GM18870 (cell line): ENCODE measurements at regions not wholly inside any gene's neighbourhood (a gene's known extent, or its start where the extent isn't known, plus 50 kb on each side); places are given as distances from the start of the nearest gene placed in this dataset.

Source experiments
- ATAC-seq: cut with Tn5 transposase; IDR thresholded peaks from one replicate; pipeline ENCODE4 v1.9.1; 2021; ENCODE audit warnings: moderate library complexity; ENCODE audit not compliant: unreplicated experiment

DNA sequence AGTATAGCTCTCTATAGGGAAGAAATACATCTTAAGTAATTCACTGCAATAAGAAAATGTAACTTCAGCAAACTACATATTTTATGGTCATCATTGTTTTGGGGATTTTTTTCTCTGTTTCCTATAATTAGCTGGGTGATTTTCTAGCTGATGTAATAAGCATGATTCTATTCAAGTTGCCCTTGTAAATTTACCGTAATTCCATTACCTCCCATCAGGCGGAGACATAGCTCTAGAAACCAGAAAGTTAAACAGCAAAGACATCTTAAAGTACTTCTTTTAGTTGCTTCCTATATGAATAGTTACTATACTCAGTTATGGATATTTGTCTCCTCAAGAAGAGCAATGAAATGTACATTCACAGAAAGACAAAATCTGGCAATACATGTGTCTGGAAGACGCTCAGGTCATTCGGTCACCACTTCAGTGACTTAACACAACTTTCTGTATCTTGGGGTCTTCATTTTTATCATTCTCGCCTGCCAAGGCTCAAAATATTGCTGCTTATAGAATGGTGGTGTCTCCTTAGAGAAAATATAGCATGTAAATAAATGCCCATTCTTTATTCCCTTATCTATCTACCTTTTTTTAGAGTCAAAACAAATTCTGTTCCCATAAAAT, 239.9 kb upstream of the ZC3H12C start:
- peak; percentile 88 for ATAC-seq

DNA sequence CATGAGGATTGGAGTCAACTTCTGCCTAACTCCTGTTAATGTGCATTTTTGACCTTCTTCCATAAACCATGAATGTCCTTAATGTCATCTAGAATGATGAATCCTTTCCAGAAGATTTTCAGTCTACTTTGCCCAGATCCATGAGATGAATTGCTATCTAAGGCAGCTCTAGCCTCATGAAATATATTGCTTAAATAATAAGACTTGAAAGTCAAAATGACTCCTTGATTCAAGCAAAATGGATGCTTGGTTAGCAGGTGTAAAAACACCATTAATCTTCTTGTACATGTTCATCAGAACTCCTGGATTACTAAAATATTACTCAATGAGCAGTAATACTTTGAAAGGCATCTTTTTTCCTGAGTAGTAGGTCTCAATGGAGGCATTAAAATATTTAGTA, 238.5 kb upstream of the ZC3H12C start:
- no peak for ATAC-seq

DNA sequence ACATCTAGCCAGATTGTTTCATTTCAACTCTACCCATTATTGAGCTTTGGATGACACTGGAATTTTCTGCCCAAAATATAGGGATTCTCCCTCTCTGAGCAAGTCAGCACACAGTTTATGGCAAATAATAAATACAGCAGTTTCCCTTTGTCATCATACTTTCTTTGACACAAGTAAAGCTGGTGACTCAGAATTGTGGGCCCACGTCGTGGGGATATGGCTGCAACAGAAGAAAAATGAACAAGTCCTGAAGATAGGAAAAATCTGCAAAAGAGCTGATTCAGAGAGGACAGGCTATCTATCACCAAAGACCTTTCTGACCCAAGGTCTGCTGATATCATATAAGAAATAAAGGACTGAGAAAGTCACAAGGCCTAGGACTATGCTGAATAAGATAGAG, 236.3 kb upstream of the ZC3H12C start:
- no peak for ATAC-seq

DNA sequence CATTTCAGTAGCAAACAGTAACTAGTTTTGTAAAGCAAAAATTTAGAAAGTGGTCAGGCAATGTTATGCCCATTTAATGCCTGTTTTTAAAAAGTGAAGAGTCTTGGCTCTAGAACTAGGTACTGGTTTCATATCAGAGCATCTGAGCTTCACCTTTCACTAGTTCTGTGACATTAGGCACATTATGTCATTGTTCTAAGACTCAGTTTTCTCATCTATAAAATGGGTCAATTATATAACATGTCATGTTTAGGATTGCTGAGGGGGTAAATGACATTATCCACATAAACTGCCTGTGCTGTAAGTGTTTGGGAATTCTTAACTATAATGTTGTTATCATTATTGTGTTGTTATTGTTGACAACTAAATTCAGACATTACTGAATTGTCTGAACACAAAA, 235.6 kb upstream of the ZC3H12C start:
- no peak for ATAC-seq

DNA sequence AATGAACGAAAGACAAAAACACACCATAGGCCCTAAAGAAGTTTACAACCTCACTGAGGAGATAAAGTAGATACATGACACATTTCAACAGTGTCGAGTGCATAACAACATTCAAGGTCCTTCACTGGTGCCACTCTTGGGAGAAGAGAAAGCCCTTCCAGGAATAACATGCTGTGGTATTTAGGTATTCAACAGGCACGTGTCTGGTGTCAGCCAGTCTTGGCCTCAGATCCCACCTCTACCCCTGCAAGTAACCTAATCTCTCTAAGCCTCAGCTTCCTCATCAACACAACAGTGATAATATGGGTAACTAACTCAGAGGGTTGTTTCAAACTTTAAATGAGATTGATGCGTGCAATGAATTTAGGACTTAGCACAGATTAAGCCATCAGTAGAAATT, 235.0 kb upstream of the ZC3H12C start:
- ATAC-seq: no peak

DNA sequence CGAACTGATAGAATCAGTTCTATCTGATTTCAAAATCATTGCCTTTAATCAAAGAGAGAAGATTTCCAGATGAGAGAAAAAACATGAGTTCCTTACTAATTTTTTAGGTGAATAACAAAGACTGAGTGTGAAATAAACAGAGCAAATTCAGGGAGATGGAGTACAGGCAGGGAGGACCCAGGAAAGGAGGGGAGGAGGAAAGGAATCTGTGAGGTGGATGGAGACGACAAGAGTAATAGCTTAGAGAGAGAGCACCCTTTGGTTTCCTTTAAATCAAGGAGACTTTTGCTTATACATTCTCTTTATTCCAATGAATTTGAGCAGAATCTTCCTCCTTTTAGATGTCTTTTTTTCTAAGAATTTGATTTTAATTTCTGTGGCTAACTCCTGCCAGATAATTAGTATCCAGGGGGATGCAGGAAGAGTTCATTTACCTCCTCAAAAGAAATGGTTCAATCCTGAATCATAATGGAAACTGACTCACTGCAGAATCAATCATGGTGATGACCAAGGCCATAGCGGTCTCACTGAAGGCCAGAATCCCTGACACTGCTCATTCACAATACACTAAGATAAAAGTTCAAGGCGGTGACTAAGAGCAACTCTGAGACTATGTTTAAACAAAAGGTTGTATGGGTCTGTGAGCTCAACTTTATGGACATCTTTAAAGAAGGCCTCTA, 234.0 kb upstream of the ZC3H12C start:
- no peak for ATAC-seq

DNA sequence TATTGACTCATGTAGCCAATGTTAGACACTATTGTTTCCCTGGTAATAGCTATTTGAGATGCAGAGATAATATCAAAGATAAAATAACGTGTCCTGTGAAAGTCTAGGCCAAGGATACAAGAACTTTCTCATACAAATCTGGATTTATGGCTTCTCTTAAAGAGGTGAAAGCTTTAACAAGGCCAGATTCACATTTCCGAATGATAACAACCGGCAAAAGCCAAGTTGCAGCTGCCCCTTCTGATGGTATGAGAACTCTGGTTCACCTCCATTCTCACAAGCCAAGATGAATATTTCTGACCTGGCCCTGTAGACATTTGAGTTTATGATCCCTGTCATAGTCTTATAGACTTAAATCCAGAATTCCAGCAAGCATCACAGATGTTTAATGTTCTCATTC, 230.4 kb upstream of the ZC3H12C start:
- ATAC-seq: no peak

DNA sequence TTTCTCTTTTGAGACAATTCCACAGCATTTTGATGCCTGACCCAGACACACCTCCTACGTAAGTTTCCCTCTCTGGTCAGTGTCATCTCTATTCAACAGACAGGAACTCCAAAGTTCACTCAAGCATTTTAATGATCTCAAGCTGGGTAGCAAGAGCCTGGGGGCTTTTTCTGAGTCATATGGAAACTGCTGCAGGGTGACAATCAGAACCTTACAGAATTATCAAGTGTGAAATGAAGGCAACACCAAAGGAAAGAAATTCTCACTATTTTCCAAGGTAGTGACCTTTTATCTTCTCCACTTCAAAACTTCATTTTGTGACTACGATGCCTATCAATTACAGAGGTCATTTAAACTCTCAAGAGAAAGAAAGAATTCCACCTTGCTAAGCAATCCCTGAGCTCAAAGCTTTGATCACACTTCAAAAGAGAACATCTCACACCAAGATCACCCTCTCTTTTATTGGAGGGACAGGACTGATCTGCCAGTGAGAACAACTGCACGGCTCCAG, 229.0 kb upstream of the ZC3H12C start:
- ATAC-seq: peak; percentile 98

DNA sequence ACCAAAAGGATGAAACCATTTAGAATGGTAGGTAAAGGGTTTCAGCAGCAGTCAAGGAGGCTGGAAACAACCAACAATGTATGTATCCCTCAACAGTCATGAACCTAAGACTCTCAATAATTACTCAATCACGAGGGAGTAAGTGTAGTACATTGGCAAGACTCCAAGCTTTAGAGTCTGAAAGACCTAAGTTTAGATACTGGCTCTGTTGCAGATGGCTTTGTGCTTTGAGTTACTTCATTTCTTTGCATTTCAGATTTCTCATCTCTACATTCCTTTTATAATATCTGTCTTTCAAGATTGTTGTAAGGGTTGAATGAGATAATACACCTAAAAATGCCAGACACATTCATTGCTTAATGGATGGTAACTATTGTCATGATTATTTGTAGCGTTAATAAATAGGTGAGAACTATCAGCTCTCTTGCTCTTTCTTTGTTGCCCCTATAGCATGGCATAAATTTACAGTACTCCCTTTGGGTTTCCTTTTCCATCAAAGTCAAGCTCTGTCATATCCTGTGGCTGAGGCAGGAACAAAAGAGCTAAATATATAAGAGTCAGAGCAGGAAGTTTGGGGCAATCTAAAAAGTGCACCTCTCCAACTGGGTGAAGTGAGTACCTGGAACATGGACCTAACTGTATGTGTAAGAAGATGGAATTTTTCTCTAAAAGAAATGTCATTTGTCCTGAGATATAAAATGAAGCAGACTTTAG, 228.2 kb upstream of the ZC3H12C start:
- peak; percentile 36 for ATAC-seq

DNA sequence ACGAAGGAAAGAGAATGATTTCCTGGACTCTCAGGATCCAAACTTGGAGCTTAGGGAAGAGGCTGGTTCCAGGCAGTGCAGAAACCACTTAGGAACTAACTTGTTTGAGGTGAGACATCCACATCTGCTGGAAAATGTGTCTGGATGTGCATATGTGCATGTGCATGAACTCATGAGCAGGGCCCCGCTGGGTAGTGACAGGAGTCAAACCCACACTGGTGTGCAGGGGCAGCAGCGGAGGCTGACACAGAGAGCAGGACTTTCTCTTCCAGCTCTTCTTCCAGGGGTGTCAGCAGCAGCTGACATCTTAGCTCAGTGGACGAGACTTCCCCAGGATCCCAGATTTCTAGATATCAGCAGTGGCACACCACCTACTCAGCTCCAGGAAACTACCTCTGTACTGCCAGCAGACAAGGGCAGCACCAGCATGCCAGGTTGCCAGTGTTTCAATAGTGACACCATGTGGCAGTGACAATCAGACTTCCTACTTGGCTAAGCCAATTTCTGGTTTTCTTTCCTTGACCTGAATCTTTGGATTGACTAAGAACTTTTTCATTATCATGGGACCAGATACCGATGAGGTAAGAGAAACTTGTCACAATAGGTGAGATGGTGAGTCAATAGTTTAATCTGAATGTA, 227.5 kb upstream of the ZC3H12C start:
- no peak for ATAC-seq

DNA sequence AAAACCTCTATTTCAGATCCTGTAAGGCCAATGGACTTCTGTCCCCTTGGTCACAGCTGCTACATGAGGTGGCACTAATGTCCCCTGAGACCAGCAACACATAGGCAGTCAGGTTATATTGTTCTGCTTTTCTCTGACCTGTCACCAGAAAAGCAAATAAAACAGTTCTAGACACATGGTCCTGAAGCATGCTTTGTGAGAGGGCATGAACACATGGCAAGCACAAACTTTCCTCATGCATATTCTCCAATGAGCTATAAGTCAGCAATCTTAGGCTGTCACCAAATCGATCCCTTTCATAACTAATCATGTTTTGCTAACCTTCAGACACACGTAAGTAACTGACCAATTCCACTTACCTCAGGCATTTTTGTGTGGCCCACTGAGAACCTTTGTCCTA, 225.4 kb upstream of the ZC3H12C start:
- ATAC-seq: no peak

DNA sequence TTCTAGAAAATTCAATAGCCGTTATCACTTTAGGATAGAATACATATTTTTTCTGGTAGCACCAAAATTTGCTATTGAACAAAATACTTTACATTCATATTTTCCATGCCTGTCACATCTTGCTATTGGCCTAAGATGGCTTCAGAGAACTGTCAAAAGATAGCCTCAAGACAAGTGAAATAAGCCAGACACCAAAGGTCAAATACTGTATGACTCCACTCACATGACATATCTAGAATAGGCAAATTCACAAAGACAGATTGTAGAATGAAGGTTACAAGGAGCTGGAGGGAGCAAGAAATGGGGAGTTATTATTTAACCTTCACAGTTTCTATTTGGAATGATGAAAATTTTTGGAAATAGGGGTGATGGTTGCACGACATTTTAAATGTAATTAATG, 223.7 kb upstream of the ZC3H12C start:
- no peak for ATAC-seq

DNA sequence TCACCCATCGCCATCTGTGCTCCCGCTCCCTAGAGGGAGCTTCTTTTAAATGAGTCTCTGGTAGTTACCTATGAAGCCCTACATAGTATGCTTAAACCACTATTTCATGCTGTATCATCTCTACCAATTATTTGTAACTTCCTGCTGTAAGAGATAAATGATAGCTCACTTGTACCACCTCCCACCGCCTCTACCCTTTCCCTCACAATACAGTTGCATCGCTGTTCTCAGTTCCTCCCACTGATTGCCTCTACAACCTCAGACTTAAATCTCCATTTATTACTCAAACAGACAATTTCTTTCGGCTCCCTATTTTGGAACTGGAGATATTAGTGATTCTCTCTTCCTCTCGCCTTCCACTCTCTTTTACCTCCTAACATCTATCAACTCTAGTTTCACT, 222.9 kb upstream of the ZC3H12C start:
- no peak for ATAC-seq

DNA sequence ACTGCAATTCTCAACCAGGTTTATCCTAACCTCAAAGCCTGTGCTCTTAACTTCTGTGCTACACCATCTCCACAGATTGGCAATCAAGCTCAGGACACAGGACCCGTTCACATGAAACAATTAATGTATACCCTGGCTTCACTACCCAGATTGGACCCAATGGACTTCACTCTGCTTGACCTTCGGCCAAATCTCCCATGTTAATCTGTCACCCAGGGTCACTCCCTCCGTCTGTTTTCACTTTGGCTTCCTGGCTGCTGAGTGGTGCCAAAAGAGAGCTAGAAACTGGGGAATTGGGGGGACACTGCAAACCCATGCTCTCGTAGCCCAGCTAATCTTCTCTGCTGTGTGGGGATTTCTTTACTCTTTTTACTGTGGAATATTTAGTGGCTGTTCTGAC, 216.1 kb upstream of the ZC3H12C start:
- ATAC-seq: no peak

DNA sequence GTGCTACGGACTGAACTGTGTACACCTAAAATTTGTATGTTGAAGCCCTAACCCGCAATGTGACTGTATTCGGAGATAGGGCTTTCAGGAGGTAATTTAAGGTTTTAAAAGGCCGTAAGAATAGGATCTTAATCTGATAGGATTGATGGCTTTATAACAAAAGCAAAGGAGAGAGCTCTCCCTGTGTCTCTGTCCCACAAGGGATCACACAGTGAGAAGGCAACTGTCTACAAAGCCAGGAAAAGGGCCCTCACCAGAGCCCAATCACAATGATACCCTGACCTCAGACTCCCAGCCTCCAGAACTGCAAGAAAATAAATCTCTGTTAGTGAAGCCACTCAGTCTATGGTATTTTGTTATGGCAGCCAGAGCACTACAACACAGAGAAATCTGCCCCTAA, 208.7 kb upstream of the ZC3H12C start:
- no peak for ATAC-seq

DNA sequence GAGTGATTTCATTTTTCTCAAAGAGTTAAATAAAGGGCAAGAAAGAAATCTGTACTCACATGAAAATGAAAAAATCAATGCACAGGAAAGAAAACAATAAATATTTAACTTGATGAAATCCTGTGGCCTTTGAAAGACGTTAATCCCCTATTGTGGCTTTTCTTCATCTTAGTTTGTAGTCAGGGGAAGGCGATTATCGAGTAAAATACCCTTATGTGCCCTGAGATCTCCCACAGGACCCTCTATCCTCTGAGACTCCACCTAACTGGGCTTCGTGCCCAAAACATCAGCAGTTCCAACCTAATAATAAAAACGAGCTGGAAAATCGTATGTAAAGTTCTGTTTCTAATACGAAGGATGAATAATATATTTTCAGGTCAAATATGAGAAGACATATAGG, 208.2 kb upstream of the ZC3H12C start:
- ATAC-seq: no peak

DNA sequence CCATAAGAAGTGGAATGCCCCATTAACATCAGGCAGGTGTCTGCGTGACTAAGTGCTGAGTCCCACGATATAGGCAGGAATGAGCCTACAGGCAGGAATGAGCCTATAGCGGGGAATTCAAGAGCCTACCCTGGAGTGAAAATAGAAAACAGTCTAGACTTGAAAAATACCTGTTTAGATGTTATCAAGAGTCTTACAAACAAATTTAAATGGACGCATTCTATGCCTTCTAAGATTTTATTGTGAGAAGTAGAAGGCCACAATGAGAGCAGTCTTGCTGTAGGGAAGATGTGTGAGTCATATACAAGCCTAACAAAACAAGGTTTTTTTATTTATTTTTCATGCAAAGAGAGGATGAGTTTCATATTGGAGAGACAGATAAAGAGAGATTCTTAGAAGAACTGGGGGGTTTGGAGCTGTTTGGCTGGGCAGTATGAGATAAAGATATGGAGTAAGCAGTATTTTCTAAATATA, 200.8 kb upstream of the ZC3H12C start:
- no peak for ATAC-seq

DNA sequence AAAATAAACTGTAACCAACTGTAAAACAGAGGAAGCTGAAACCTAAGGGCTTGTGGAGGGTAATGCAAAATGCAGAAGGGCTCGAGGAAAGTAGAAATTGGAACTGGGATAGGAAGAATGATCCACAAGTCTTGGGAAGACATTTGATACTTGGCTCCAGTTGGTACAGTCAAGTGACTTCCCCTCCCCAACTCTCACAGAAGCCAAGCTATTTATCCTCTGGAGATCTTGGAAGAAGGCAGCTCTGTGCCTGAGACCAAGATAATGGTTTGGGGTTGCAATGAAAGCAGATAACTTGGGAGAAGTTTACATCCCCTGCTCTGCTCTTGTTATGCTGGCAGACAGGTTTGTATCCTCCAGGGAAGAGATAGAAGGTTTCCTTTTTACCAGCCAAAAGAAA, 198.9 kb upstream of the ZC3H12C start:
- no peak for ATAC-seq

DNA sequence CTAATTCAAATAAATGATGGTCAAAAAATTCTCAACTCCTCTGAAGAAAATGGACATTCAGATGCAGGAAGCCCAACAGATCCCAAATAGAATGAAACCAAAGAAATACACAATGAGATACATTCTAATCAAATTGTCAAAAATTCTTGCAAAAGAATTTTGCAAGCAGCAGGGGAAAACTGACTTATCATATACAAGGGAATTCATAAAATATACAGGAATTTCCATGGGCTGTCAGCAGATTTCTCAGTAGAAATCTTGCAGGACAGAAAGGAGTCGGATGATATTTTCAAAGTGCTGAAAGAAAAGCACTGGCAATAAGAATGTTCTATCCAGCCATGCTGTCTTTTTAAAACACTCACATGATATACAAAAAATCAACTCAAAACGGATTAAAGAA, 194.6 kb upstream of the ZC3H12C start:
- ATAC-seq: no peak

DNA sequence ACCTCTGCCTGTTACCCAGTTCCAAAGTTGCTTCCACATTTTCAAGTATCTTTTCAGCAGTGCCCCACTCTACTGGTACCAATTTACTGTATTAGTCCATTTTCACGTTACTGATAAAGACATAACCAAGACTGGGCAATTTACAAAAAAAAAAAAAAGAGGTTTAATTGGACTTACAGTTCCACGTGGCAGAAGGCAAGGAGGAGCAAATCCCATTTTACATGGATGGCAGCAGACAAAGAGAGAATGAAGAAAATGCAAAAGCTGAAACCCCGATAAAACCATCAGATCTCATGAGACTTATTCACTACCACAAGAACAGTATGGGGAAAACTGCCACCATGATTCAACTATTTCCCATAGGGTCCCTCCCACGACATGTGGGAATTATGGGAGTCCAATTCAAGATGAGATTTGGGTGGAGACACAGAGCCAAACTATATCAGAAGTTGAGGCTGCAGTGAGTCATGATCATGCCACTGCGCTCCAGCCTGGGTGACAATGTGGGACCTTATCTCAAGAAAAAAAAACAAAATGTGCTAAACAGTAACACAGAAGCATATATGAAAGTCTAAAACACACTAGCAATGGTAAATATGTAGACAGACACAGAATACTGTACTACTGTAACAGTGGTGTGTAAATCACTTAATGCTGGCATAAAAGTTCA, 190.3 kb upstream of the ZC3H12C start:
- ATAC-seq: no peak

DNA sequence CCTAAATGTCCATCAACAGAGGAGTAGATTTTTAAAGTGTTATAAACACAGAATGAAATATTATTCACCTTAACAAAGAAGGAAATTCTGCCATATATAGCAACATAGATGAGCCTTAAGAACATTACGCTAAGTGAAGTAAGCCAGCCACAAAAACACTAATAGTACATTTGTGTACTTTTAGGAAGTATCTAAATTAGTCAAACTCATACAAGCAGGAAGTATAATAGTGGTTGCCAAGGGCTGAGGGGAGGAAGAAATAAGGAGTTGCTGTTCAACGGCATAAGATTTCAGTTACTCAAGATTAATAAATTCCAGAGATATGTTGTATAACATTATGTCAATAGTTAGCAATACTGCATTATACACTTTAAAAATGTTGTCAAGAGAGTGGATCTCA, 181.7 kb upstream of the ZC3H12C start:
- peak; percentile 62 for ATAC-seq
